HepG2 (cell line): ENCODE measurements at regions not wholly inside any gene's neighbourhood (a gene's known extent, or its start where the extent isn't known, plus 50 kb on each side); places are given as distances from the start of the nearest gene placed in this dataset.

Experiments used
- ATAC-seq: fragments of 200-7000 bp; cut with Tn5 transposase; 3 replicates; pipeline ENCODE4 v1.9.1; 2020; ENCODE audit warnings: mild to moderate bottlenecking, moderate library complexity
- BruUV-seq: library from RNA; stranded (reverse); fragments of 400-500 nt; replicated peaks from 2 replicates; lab custom pipeline; 2021; lab: Mats Ljungman, UMichigan
- CTCF ChIA-PET: fragments of 300-600 bp; formaldehyde crosslinking; extraction: SDS; loops from one replicate; lab custom pipeline; 2021; ENCODE audit warnings: low total read pairs, inconsistent platforms, low intra/inter-chr PET ratio; lab: Yijun Ruan, JAX
- POLR2A ChIA-PET: fragments of 350-600 bp; sonication (Branson Sonifier 250); formaldehyde crosslinking; loops from one replicate; lab custom pipeline; 2020; ENCODE audit warnings: antibody characterized with exemption, inconsistent platforms; lab: Yijun Ruan, JAX
- DNase-seq: peaks from one replicate; pipeline ENCODE4 v3.0.0-alpha.2; 2015; ENCODE audit warnings: low spot score
- FAIRE-seq: peaks from 3 replicates; lab custom pipeline; 2011; peaks lifted over from hg19 to GRCh38; lab: Jason Lieb, UNC
- H2AFZ ChIP-seq: one replicate; pipeline ENCODE4 v1.6.1; 2011; ENCODE audit warnings: low read length, inconsistent platforms
- H3K27ac ChIP-seq: fragments of 300-600 bp; 3 replicates; pipeline ENCODE4 v1.8.0; 2011; ENCODE audit warnings: mixed run types, mild to moderate bottlenecking, mixed read lengths, low read length, inconsistent platforms; ENCODE audit not compliant: insufficient read depth; ENCODE audit errors: extremely low read length
- H3K27me3 ChIP-seq, 2 experiments: fragments of 200-600 bp in 1 of 2; 2 replicates in 1 of 2; 3 replicates in 1 of 2; pipeline versions ENCODE4 v1.6.0 to v1.8.0; 2011; ENCODE audit warnings: low read length in 2 of 2, mild to moderate bottlenecking in 2 of 2, moderate library complexity in 2 of 2, inconsistent platforms in 1 of 2; ENCODE audit not compliant: insufficient read depth in 2 of 2, control insufficient read depth in 1 of 2
- H3K36me3 ChIP-seq, 2 experiments: fragments of 200-600 bp in 1 of 2; replicated peaks in 1 of 2; 2 replicates in 1 of 2; 3 replicates in 1 of 2; pipeline versions ENCODE4 v1.5.1 to v1.8.0; 2011; ENCODE audit warnings: low read length in 2 of 2, inconsistent platforms in 1 of 2; ENCODE audit not compliant: insufficient read depth in 2 of 2, control insufficient read depth in 1 of 2
- H3K4me1 ChIP-seq: 2 replicates; pipeline ENCODE4 v1.5.1; 2012; ENCODE audit warnings: low read length, inconsistent platforms; ENCODE audit not compliant: insufficient read depth
- H3K4me2 ChIP-seq: 2 replicates; pipeline ENCODE4 v1.6.0; 2011; ENCODE audit warnings: low read depth, low read length, inconsistent platforms
- H3K4me3 ChIP-seq, 3 experiments: fragments of 200-600 bp in 1 of 3; sonication (generic), shearing (Covaris generic) in 1 of 3; replicated peaks in 1 of 3; 2 replicates each; pipeline ENCODE4 v1.5.1; 2011 to 2016; ENCODE audit warnings: low read length in 3 of 3, inconsistent platforms in 2 of 3, low read depth in 2 of 3, mild to moderate bottlenecking in 2 of 3, control low read depth in 1 of 3, mixed read lengths in 1 of 3; ENCODE audit not compliant: insufficient read depth in 1 of 3
- H3K79me2 ChIP-seq: one replicate; pipeline ENCODE4 v1.6.1; 2011; ENCODE audit warnings: low read length, inconsistent platforms; ENCODE audit not compliant: insufficient read depth
- H3K9ac ChIP-seq: 2 replicates; pipeline ENCODE4 v1.6.0; 2011; ENCODE audit warnings: mild to moderate bottlenecking, low read depth, low read length, inconsistent platforms; ENCODE audit not compliant: insufficient read depth
- H3K9me3 ChIP-seq: 2 replicates; pipeline ENCODE4 v1.5.1; 2012; ENCODE audit warnings: mild to moderate bottlenecking, low read length
- H4K20me1 ChIP-seq: 2 replicates; pipeline ENCODE4 v1.6.0; 2011; ENCODE audit warnings: inconsistent platforms, mild to moderate bottlenecking, low read length, moderate library complexity; ENCODE audit not compliant: insufficient read depth
- ATF1 ChIP-seq: IDR thresholded peaks from 2 replicates; pipeline ENCODE4 v1.6.1; 2016; ENCODE audit warnings: mild to moderate bottlenecking, control low read depth
- CEBPB ChIP-seq: IDR thresholded peaks from 2 replicates; pipeline ENCODE4 v1.6.1; 2011; ENCODE audit warnings: low read depth, low read length, improper control_type of control experiment, borderline replicate concordance
- THAP8 ChIP-seq: sonication (generic); formaldehyde crosslinking; IDR thresholded peaks from 2 replicates; pipeline ENCODE4 v1.5.1; 2020; ENCODE audit warnings: missing genetic modification reagents, mild to moderate bottlenecking, borderline replicate concordance
- WGBS: methylation state at CpG from one replicate; pipeline ENCODE4 v1.1.6; 2017; ENCODE audit warnings: low lambda C conversion rate; 5-methylcytosine and 5-hydroxymethylcytosine counted together
- in situ Hi-C: cut with HindIII; loops from 2 replicates; pipeline ENCODE4 v1.10.0; 2017; ENCODE audit warnings: low pct_unique_long_range_greater_than_20kb; ENCODE audit not compliant: extremely low pct_ligation_motif_present
- intact Hi-C: fragments of 100-400 bp; cut with micrococcal nuclease; formaldehyde crosslinking; loops from one replicate; pipeline ENCODE4 v1.10.0; 2022; ENCODE audit not compliant: unreplicated experiment
- TF ChIP-seq, protein P1 (sequence below): sonication (generic); formaldehyde crosslinking; IDR thresholded peaks from 2 replicates; pipeline ENCODE4 v1.8.1; 2023; ENCODE audit warnings: mild to moderate bottlenecking, inconsistent platforms, moderate library complexity, missing genetic modification reagents, borderline replicate concordance
- TF ChIP-seq, protein P2 (sequence below): sonication (generic); formaldehyde crosslinking; IDR thresholded peaks from 2 replicates; pipeline ENCODE4 v1.8.0; 2022; ENCODE audit warnings: mild to moderate bottlenecking, missing genetic modification reagents, borderline replicate concordance

GRCh38 chr1:195200772-195201171, 1407.5 kb downstream of the KCNT2 start:
- TF ChIP-seq CEBPB (peak; percentile 55), THAP8 (CRISPR knock-in tag) (no peak)
- H3K9me3 ChIP-seq = no peaks in the 10 kb centered on the region
- no peaks in the 10 kb centered on the region for H4K20me1 ChIP-seq
- CTCF ChIA-PET = no interaction called here
- no peak overlapping the region for H2AFZ ChIP-seq
- no peak for FAIRE-seq
- H3K36me3 ChIP-seq = no peaks in the 10 kb centered on the region
- intact Hi-C loops = no loop called here
- H3K4me1 ChIP-seq = no peaks in the 10 kb centered on the region
- in situ Hi-C loops = no loop called here
- POLR2A ChIA-PET = no interaction called here
- H3K27ac ChIP-seq = no peak overlapping the region
- WGBS = 47% methylated on average over 1 of the region's 1 CpG
- H3K4me2 ChIP-seq = no peak overlapping the region
- no peak for DNase-seq
- H3K79me2 ChIP-seq = no peaks in the 10 kb centered on the region
- H3K9ac ChIP-seq = no peak overlapping the region
- no peaks in the 10 kb centered on the region; a peak in 1 of 5 replicates for H3K27me3 ChIP-seq
- no peak overlapping the region for H3K4me3 ChIP-seq
- no TSS peak for BruUV-seq
- no peak for ATAC-seq

- in situ Hi-C loops = no loop called here
- H2AFZ ChIP-seq = no peak overlapping the region
Observed at GRCh38 chr1:195197116-195197515, 1411.1 kb downstream of the KCNT2 start.

More at GRCh38 chr1:195197116-195197515, 1411.1 kb downstream of the KCNT2 start:
- FAIRE-seq (no peak), ATAC-seq (no peak), DNase-seq (no peak)
- 0% methylated on average over 1 of the region's 1 CpG for WGBS
- Histone ChIP-seq H3K9me3 (no peaks in the 10 kb centered on the region), H4K20me1 (no peaks in the 10 kb centered on the region), H3K27ac (no peak overlapping the region), H3K4me1 (no peaks in the 10 kb centered on the region), H3K4me2 (no peak overlapping the region), H3K79me2 (no peaks in the 10 kb centered on the region), H3K27me3 (no peaks in the 10 kb centered on the region; a peak in 1 of 5 replicates), H3K36me3 (no peaks in the 10 kb centered on the region), H3K9ac (no peak overlapping the region), H3K4me3 (no peak overlapping the region; a peak in 1 of 6 replicates)
- BruUV-seq = no TSS peak
- intact Hi-C loops = no loop called here
- ChIA-PET CTCF (no interaction called here), POLR2A (no interaction called here)
- TF ChIP-seq, protein P1, sequence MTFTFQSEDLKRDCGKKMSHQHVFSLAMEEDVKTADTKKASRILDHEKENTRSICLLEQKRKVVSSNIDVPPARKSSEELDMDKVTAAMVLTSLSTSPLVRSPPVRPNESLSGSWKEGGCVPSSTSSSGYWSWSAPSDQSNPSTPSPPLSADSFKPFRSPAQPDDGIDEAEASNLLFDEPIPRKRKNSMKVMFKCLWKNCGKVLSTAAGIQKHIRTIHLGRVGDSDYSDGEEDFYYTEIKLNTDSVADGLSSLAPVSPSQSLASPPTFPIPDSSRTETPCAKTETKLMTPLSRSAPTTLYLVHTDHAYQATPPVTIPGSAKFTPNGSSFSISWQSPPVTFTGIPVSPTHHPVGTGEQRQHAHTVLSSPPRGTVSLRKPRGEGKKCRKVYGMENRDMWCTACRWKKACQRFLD (CRISPR knock-in tag) = no peak
- TF ChIP-seq, protein P2, sequence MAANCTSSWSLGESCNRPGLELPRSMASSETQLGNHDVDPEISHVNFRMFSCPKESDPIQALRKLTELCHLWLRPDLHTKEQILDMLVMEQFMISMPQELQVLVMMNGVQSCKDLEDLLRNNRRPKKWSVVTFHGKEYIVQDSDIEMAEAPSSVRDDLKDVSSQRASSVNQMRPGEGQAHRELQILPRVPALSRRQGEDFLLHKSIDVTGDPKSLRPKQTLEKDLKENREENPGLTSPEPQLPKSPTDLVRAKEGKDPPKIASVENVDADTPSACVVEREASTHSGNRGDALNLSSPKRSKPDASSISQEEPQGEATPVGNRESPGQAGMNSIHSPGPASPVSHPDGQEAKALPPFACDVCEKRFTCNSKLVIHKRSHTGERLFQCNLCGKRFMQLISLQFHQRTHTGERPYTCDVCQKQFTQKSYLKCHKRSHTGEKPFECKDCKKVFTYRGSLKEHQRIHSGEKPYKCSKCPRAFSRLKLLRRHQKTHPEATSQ = no peak
- no peak for TF ChIP-seq ATF1
